IPS-18c (cell line): ENCODE measurements at regions not wholly inside any gene's neighbourhood (a gene's known extent, or its start where the extent isn't known, plus 50 kb on each side); places are given as distances from the start of the nearest gene placed in this dataset.

Source experiments
- H3K4me3 ChIP-seq: 2 replicates; pipeline ENCODE4 v1.7.0; 2013; ENCODE audit warnings: low read depth, mild to moderate bottlenecking, low read length, moderate library complexity; ENCODE audit not compliant: insufficient read depth
- H3K9me3 ChIP-seq: one replicate; pipeline ENCODE4 v1.6.1; 2013; ENCODE audit warnings: mild to moderate bottlenecking, low read length, moderate library complexity; ENCODE audit not compliant: control insufficient read depth, insufficient read depth

- H3K9me3 ChIP-seq = no peaks in the 10 kb centered on the region
Observed at GRCh38 chr10:83214136-83214535, 925.2 kb upstream of the GHITM start.

GRCh38 chr10:83218205-83218604 lies 921.1 kb upstream of the GHITM start:
- Histone ChIP-seq H3K9me3 (no peaks in the 10 kb centered on the region), H3K4me3 (no peak overlapping the region)

More at GRCh38 chr10:83214136-83214535, 925.2 kb upstream of the GHITM start:
- no peak overlapping the region for H3K4me3 ChIP-seq

GRCh38 chr10:83222300-83222699 lies 917.0 kb upstream of the GHITM start:
- Histone ChIP-seq H3K9me3 (no peaks in the 10 kb centered on the region), H3K4me3 (no peak overlapping the region)

- Histone ChIP-seq H3K9me3 (no peaks in the 10 kb centered on the region), H3K4me3 (no peak overlapping the region)
Observed at GRCh38 chr10:83222832-83223742, 916.2 kb upstream of the GHITM start.

GRCh38 chr10:83225781-83226180 lies 913.5 kb upstream of the GHITM start:
- no peak overlapping the region for H3K4me3 ChIP-seq
- H3K9me3 ChIP-seq = no peaks in the 10 kb centered on the region

- H3K9me3 ChIP-seq = no peaks in the 10 kb centered on the region
- H3K4me3 ChIP-seq = no peak overlapping the region
Observed at GRCh38 chr10:83229991-83230390, 909.3 kb upstream of the GHITM start.

- Histone ChIP-seq H3K9me3 (no peaks in the 10 kb centered on the region), H3K4me3 (no peak overlapping the region)
Observed at GRCh38 chr10:83233691-83234090, 905.6 kb upstream of the GHITM start.

GRCh38 chr10:83248106-83248631 lies 891.1 kb upstream of the GHITM start:
- Histone ChIP-seq H3K9me3 (no peaks in the 10 kb centered on the region), H3K4me3 (no peak overlapping the region)

- no peak overlapping the region for H3K4me3 ChIP-seq
- peaks cover 4% of the 10 kb centered on the region for H3K9me3 ChIP-seq
Observed at GRCh38 chr10:83250396-83250795, 888.9 kb upstream of the GHITM start.

GRCh38 chr10:83252169-83252568 lies 887.1 kb upstream of the GHITM start:
- no peak overlapping the region for H3K4me3 ChIP-seq

GRCh38 chr10:83252596-83252995 lies 886.7 kb upstream of the GHITM start:
- peaks cover 4% of the 10 kb centered on the region for H3K9me3 ChIP-seq
- no peak overlapping the region for H3K4me3 ChIP-seq

More at GRCh38 chr10:83252169-83252568, 887.1 kb upstream of the GHITM start:
- H3K9me3 ChIP-seq = peaks cover 4% of the 10 kb centered on the region

- H3K4me3 ChIP-seq = no peak overlapping the region
Observed at GRCh38 chr10:83253011-83253671, 886.2 kb upstream of the GHITM start.

GRCh38 chr10:83254698-83255097 lies 884.6 kb upstream of the GHITM start:
- Histone ChIP-seq H3K9me3 (peaks cover 4% of the 10 kb centered on the region), H3K4me3 (no peak overlapping the region)

More at GRCh38 chr10:83253011-83253671, 886.2 kb upstream of the GHITM start:
- peaks cover 4% of the 10 kb centered on the region for H3K9me3 ChIP-seq

GRCh38 chr10:83262434-83262833 lies 876.9 kb upstream of the GHITM start:
- H3K4me3 ChIP-seq = no peak overlapping the region
- no peaks in the 10 kb centered on the region for H3K9me3 ChIP-seq

GRCh38 chr10:83272666-83273434 lies 866.5 kb upstream of the GHITM start:
- Histone ChIP-seq H3K4me3 (no peak overlapping the region), H3K9me3 (no peaks in the 10 kb centered on the region)

- no peaks in the 10 kb centered on the region for H3K9me3 ChIP-seq
- H3K4me3 ChIP-seq = no peak overlapping the region
Observed at GRCh38 chr10:83274088-83274487, 865.2 kb upstream of the GHITM start.

GRCh38 chr10:83276971-83277370 lies 862.3 kb upstream of the GHITM start:
- H3K4me3 ChIP-seq = no peak overlapping the region
- H3K9me3 ChIP-seq = no peaks in the 10 kb centered on the region
